ENCODE measurements at regions not wholly inside any gene's neighbourhood (a gene's known extent, or its start where the extent isn't known, plus 50 kb on each side); places are given as distances from the start of the nearest gene placed in this dataset.

DNA sequence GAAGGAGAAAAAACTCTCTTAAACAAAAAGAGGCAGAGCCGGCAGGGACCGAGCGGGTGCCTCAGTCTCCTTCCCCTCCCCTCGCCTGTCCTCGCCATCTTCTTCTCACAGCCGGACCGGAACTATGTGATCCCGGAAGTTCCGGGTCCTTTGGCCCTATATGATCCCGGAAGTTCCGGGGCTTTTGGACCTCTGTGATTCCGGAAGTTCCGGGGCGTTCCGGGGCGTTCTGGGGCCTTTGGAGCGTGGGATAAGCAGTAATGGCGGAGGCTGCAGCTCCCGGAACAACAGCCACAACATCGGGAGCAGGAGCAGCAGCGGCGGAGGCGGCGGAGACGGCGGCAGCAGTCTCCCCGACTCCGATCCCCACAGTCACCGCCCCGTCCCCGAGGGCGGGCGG, 98.9 kb upstream of the MED14 start:
- no peaks in the 10 kb centered on the region for H3K4me1 ChIP-seq (ENCODE audit: insufficient read depth, low read length)
- H3K36me3 ChIP-seq (ENCODE audit: insufficient read depth, low read length) = no peaks in the 10 kb centered on the region
- H3K4me2 ChIP-seq (ENCODE audit: insufficient read depth, low read length) = no peak overlapping the region
- H2AFZ ChIP-seq (ENCODE audit: low read depth, low read length) = no peak overlapping the region
- no peaks in the 10 kb centered on the region for H4K20me1 ChIP-seq (ENCODE audit: insufficient read depth, low read length)
- H3K27me3 ChIP-seq (ENCODE audit: insufficient read depth, low read length, poor library complexity) = no peaks in the 10 kb centered on the region
- DNase-seq (no peak), ATAC-seq (ENCODE audit: insufficient read depth, low read depth) (no peak)
- no peak overlapping the region for H3K4me3 ChIP-seq (ENCODE audit: low read depth in 1 of 2, low read length in 2 of 2)
- no peak for TF ChIP-seq EZH2 (IDR thresholded peaks at IDR 0.05; ENCODE audit: borderline replicate concordance, low read depth, low read length, severe bottlenecking)
- TF ChIP-seq, protein P1, sequence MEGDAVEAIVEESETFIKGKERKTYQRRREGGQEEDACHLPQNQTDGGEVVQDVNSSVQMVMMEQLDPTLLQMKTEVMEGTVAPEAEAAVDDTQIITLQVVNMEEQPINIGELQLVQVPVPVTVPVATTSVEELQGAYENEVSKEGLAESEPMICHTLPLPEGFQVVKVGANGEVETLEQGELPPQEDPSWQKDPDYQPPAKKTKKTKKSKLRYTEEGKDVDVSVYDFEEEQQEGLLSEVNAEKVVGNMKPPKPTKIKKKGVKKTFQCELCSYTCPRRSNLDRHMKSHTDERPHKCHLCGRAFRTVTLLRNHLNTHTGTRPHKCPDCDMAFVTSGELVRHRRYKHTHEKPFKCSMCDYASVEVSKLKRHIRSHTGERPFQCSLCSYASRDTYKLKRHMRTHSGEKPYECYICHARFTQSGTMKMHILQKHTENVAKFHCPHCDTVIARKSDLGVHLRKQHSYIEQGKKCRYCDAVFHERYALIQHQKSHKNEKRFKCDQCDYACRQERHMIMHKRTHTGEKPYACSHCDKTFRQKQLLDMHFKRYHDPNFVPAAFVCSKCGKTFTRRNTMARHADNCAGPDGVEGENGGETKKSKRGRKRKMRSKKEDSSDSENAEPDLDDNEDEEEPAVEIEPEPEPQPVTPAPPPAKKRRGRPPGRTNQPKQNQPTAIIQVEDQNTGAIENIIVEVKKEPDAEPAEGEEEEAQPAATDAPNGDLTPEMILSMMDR (IDR thresholded peaks at IDR 0.05; ENCODE audit: borderline replicate concordance, extremely low read depth, low read length, poor library complexity, severe bottlenecking) = no peak
- H3K9me3 ChIP-seq (ENCODE audit: insufficient read depth, low read length, severe bottlenecking) = no peaks in the 10 kb centered on the region
- no peak overlapping the region for H3K9ac ChIP-seq (ENCODE audit: low read depth, low read length)
- H3K27ac ChIP-seq (ENCODE audit: low read length) = no peak overlapping the region
- no peaks in the 10 kb centered on the region for H3K79me2 ChIP-seq (ENCODE audit: insufficient read depth, low read length)

DNA sequence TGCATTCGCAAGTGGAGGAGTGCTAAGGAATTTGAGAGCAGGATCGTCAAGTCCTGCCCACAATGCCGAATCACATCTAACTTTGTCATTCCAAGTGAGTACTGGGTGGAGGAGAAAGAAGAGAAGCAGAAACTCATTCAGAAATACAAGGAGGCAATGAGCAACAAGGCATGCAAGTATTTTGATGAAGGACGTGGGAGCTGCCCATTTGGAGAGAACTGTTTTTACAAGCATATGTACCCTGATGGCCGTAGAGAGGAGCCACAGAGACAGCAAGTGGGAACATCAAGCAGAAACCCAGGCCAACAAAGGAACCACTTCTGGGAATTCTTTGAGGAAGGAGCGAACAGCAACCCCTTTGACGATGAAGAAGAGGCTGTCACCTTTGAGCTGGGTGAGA, 100.2 kb upstream of the MED14 start:
- Histone ChIP-seq H3K79me2 (ENCODE audit: insufficient read depth, low read length) (no peaks in the 10 kb centered on the region), H3K9me3 (ENCODE audit: insufficient read depth, low read length, severe bottlenecking) (no peaks in the 10 kb centered on the region), H3K9ac (ENCODE audit: low read depth, low read length) (no peak overlapping the region), H3K27me3 (ENCODE audit: insufficient read depth, low read length, poor library complexity) (no peaks in the 10 kb centered on the region), H3K4me2 (ENCODE audit: insufficient read depth, low read length) (no peak overlapping the region), H3K36me3 (ENCODE audit: insufficient read depth, low read length) (no peaks in the 10 kb centered on the region), H4K20me1 (ENCODE audit: insufficient read depth, low read length) (no peaks in the 10 kb centered on the region), H2AFZ (ENCODE audit: low read depth, low read length) (no peak overlapping the region), H3K27ac (ENCODE audit: low read length) (no peak overlapping the region), H3K4me3 (ENCODE audit: low read depth in 1 of 2, low read length in 2 of 2) (no peak overlapping the region), H3K4me1 (ENCODE audit: insufficient read depth, low read length) (no peaks in the 10 kb centered on the region)
- ATAC-seq (ENCODE audit: insufficient read depth, low read depth) (no peak), DNase-seq (no peak)
- TF ChIP-seq EZH2 (IDR thresholded peaks at IDR 0.05; ENCODE audit: borderline replicate concordance, low read depth, low read length, severe bottlenecking) = no peak
- TF ChIP-seq, protein P1 (IDR thresholded peaks at IDR 0.05; ENCODE audit: borderline replicate concordance, extremely low read depth, low read length, poor library complexity, severe bottlenecking) = no peak

DNA sequence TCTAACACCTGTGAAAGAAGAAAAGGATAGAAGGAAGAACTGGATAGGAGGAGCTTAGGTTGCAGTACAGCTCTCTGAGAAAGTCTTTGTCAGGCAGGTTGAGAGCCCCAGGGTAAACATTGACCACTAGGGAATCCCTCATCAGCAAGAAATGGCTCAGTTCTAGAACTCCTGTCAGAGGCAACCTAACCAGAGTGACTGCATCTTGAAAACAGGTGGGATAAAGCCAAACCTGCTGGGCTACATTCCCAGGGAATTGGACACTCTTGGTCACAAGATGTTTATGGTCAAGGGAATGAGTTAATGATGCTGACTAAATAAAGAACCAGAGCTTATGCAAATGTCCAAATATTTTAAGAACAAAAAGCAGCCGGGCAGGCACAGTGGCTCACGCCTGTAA, 108.3 kb upstream of the MED14 start:
- H3K36me3 ChIP-seq (ENCODE audit: insufficient read depth, low read length) = no peaks in the 10 kb centered on the region
- H3K27ac ChIP-seq (ENCODE audit: low read length) = no peak overlapping the region
- H4K20me1 ChIP-seq (ENCODE audit: insufficient read depth, low read length) = no peaks in the 10 kb centered on the region
- no peak overlapping the region for H3K9ac ChIP-seq (ENCODE audit: low read depth, low read length)
- no peak for ATAC-seq (ENCODE audit: insufficient read depth, low read depth)
- H3K9me3 ChIP-seq (ENCODE audit: insufficient read depth, low read length, severe bottlenecking) = peaks cover 4% of the 10 kb centered on the region
- no peaks in the 10 kb centered on the region for H3K4me1 ChIP-seq (ENCODE audit: insufficient read depth, low read length)
- no peak overlapping the region for H3K4me3 ChIP-seq (ENCODE audit: low read depth in 1 of 2, low read length in 2 of 2)
- H3K79me2 ChIP-seq (ENCODE audit: insufficient read depth, low read length) = no peaks in the 10 kb centered on the region
- no peak overlapping the region for H2AFZ ChIP-seq (ENCODE audit: low read depth, low read length)
- TF ChIP-seq, protein P1 (IDR thresholded peaks at IDR 0.05; ENCODE audit: borderline replicate concordance, extremely low read depth, low read length, poor library complexity, severe bottlenecking) = no peak
- TF ChIP-seq EZH2 (IDR thresholded peaks at IDR 0.05; ENCODE audit: borderline replicate concordance, low read depth, low read length, severe bottlenecking) = no peak
- H3K27me3 ChIP-seq (ENCODE audit: insufficient read depth, low read length, poor library complexity) = no peaks in the 10 kb centered on the region
- DNase-seq = no peak
- H3K4me2 ChIP-seq (ENCODE audit: insufficient read depth, low read length) = no peak overlapping the region

DNA sequence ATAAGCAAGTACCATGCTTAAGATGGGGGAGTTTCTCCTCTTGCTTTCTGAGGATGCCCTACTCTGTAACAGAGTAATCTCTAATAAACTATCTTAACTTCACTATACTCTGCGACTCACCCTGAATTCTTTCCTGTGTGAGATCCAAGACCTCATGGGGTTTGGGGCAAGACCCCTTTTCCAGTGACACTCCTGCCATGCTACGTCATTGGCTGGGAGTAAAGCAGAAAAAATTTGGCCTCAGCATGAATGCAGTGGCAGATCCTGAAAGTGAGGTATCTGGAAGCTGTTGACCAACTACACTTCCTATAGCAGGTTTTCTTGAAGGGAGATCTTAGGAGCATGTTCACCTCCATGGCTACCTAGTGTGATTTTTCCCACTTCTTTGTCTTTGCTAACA, 109.1 kb upstream of the MED14 start:
- H3K4me2 ChIP-seq (ENCODE audit: insufficient read depth, low read length) = no peak overlapping the region
- H3K79me2 ChIP-seq (ENCODE audit: insufficient read depth, low read length) = no peaks in the 10 kb centered on the region
- H3K27ac ChIP-seq (ENCODE audit: low read length) = no peak overlapping the region
- H3K4me1 ChIP-seq (ENCODE audit: insufficient read depth, low read length) = no peaks in the 10 kb centered on the region
- H2AFZ ChIP-seq (ENCODE audit: low read depth, low read length) = no peak overlapping the region
- no peaks in the 10 kb centered on the region for H4K20me1 ChIP-seq (ENCODE audit: insufficient read depth, low read length)
- ATAC-seq (ENCODE audit: insufficient read depth, low read depth) = no peak
- TF ChIP-seq, protein P1 (IDR thresholded peaks at IDR 0.05; ENCODE audit: borderline replicate concordance, extremely low read depth, low read length, poor library complexity, severe bottlenecking) = no peak
- no peak for TF ChIP-seq EZH2 (IDR thresholded peaks at IDR 0.05; ENCODE audit: borderline replicate concordance, low read depth, low read length, severe bottlenecking)
- peaks cover 4% of the 10 kb centered on the region for H3K9me3 ChIP-seq (ENCODE audit: insufficient read depth, low read length, severe bottlenecking)
- H3K9ac ChIP-seq (ENCODE audit: low read depth, low read length) = no peak overlapping the region
- H3K36me3 ChIP-seq (ENCODE audit: insufficient read depth, low read length) = no peaks in the 10 kb centered on the region
- H3K4me3 ChIP-seq (ENCODE audit: low read depth in 1 of 2, low read length in 2 of 2) = no peak overlapping the region
- H3K27me3 ChIP-seq (ENCODE audit: insufficient read depth, low read length, poor library complexity) = no peaks in the 10 kb centered on the region
- no peak for DNase-seq
